COLO829 (cell line): ENCODE measurements at regions not wholly inside any gene's neighbourhood (a gene's known extent, or its start where the extent isn't known, plus 50 kb on each side); places are given as distances from the start of the nearest gene placed in this dataset.
"Not testable (repeated sequence)": the region's sequence is repeated elsewhere in the genome, so short reads cannot be mapped to it uniquely, and the experiment has no call there.

Source experiments
- DNase-seq: peaks from one replicate; pipeline ENCODE4 v3.0.0; 2012; ENCODE audit warnings: low spot score

GRCh38 chr13:44780591-44781280 lies 204.6 kb upstream of the TSC22D1 start:
- no peak for DNase-seq

DNA sequence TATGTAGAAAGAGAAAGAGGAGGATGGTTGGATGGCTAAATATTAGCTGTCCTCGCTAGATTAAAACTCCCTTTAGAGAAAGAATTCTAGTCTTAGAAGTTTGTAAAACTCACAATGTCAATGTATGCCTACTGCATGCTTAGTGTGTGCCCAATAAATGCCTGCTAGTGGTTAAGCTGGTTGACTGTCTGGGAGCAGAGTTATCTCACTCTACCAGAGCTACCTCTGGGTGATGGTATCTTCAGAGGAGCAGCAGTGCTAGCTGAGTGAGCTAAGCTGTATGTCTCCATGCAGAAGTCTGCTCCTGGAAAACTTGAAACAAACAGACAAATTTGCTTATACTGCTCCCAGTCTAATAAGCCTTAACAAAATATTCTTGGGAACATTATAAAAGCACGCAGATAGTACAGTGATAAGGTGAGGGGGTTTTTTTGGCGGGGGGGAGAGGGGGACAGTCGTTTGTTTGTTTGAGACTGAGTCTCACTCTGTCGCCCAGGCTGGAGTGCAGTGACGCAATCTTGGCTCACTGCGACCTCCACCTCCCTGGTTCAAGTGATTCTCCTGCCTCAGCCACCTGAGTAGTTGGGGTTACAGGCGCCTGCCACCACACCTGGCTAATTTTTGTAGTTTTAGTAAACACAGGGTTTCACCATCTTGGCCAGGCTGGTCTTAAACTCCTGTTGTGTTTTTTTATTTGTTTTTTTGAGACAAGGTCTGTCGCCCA lies 202.8 kb upstream of the TSC22D1 start:
- DNase-seq: no peak

DNA sequence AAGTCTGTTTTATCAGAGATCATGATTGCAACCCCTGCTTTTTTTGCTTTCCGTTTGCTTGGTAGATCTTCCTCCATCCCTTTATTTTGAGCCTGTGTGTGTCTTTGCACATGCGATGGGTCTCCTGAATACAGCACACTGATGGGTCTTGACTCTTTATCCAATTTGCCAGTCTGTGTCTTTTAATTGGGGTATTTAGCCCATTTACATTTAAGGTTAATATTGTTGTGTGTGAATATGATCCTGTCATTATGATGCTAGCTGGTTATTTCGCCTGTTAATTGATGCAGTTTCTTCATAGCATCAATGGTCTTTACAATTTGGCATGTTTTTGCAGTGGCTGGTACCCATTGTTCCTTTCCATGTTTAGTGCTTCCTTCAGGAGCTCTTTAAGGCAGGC lies 199.2 kb upstream of the TSC22D1 start:
- DNase-seq: not testable (repeated sequence)

DNA sequence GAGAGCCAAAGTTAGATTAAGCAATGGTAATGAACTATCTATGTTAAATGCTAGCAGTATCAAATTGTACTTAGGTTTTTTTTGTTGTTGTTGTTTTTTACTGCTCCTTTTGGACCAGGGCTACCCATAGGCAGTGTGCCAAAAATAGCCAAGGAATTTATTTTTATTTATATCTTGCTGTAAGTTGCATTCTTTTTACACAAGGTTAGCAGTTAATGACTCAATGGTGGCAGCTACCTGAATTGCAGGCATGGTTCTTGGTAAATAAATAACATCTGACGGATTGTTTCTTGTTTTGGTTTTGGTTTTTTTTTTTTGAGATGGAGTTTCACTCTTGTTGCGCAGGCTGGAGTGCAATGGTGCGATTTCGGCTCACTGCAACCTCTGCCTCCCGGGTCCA lies 194.8 kb upstream of the TSC22D1 start:
- no peak for DNase-seq

DNA sequence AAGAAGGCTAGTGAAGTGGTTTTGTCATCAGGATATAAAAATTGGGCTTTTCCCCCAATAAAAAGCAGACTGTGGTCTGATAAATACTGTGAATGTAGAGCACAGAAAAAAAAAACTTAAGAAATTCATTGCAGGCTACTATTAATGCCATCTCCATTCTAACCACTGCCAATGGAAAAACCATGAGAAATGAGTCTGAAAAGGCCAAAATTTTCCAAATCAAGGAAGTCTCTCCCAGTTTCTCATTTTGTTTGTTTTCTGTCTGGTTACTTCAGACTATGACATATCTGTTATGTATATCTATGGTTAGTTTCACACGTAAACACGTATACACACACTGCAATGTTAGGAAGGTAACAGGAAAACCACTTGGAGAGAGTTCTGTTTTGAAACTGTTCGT lies 193.6 kb upstream of the TSC22D1 start:
- DNase-seq: no peak

- no peak for DNase-seq
Observed at GRCh38 chr13:44768775-44769581, 192.8 kb upstream of the TSC22D1 start.

DNA sequence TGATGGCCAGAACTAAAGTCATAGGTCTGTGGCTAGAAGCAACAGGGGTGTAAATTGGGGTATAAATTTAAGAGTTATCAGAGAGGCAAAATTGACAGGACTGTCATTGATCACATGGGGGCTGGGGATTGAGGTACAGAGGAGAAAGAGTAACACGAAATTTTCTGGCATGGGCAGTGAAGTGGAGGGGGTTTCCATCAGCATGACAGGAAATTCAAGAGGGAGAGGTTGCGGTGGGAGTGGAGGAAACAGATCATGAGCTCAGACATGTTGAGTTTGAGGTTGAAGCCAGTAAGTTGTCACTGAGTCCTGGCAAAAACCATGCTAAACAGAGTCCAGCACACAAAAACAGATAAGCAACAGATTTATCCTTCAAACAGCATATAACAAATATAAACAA lies 192.1 kb upstream of the TSC22D1 start:
- no peak for DNase-seq

DNA sequence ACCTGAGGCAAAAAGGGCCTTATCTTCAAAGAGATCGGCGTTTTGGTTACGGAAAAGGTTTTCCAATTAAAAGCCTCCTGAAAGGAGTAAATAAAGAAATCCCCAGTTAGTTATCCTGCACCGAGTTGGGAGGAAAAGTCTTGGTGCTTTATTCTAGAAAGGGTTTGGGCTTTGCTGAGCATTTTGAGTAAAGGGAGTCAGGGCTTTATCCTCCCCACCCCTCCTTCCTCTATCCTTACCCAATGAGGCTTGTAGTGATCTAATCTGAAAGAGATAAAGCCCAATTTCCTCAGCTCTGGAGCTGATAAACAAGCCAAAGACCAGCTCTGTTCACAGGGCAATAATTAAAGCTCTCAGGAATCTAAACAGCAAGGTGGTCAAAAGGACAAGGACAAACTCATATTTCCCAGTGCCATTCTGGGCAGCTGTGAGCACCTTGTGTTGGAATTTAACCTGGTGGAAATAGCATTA lies 188.9 kb upstream of the TSC22D1 start:
- DNase-seq: no peak

DNA sequence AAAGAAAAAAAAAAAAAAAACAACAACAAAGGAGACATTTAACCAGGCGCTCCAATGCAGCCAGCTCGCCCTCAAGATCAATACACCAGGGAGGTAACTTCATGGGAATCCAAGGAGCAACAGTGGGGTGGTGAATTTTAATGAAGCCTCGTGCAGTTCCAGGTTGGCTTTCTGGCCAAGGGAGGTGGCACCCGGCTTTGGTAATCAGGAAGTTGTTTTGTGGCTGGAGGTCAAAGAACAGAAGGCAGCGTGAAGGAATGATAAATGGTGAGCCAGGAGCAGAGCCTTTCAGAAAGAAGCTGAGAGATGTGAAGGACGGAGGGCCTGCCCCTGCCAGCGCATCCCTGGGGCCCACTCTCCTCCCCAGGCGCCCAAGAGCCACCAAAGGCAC lies 188.2 kb upstream of the TSC22D1 start:
- DNase-seq: peak; percentile 60

DNA sequence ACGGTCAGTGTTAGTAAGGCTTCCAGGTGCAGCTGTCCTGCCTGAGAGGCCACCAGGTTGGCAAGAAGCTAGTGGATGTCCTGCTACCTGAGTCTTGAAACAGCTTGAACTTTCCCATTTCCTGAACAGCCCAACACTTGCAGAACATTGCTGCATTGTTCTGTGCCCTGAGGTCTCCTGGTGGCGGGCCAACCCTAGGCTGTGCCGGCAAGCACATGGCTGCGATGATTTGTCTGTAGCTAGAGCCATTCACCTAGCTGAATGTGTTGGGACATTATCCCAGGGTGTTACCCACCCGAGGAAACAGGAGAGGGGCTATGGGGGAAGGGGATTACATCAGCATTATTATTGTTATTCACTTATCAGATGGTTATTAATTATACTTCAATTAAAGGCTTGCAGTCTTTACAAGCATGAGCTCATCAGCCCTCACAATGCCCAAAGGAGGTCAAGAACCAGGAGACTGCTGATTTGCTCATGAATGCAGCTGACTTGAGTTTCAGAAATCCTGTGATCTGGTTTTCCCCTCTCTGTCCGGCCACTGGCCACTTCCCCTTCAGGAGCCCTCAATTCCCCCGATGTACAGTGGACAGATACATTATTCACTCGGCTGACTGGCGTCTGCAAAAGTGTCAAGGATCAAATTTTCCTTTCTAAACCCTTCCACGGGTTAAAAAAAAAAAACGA lies 187.6 kb upstream of the TSC22D1 start:
- DNase-seq: peak; percentile 53

DNA sequence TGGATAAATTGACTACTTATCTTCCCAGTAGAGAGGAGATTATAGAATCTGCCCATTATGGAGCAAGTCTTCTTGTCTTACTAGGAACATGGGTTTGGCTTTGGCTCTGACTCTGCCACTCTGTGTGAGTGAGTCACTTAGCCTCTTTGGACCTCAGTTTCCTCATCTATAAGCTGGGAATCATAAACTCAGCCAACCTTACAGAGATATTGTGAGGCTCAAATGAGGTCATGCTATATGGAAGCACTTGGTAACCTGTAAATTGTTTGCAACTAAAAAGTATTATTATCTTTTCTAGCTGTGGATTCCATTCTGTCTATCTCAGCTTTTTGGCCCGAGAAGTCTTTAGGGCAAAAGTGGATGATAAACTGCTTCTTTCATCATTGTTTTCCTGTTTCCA lies 186.8 kb upstream of the TSC22D1 start:
- no peak for DNase-seq

DNA sequence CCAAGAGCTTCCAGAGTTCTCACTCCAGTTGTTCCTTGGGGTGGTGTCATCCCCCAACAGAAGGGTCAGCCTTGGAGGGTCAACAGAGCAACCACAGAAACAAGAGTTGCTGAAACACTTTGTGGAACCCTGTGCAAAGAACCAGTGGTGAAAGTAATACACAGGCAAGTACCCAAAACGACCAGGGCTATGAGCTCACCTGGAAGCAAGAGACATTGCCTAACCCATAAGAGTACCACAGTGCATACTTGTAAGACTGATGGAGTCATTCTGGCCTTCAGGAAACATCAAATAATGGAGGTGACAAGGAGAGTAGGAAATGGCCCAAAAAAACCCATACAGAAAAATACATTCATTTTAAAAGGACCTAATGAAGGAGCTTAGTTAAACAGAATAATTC lies 184.3 kb upstream of the TSC22D1 start:
- no peak for DNase-seq

- no peak for DNase-seq
Observed at GRCh38 chr13:44759384-44760360, 183.5 kb upstream of the TSC22D1 start.

DNA sequence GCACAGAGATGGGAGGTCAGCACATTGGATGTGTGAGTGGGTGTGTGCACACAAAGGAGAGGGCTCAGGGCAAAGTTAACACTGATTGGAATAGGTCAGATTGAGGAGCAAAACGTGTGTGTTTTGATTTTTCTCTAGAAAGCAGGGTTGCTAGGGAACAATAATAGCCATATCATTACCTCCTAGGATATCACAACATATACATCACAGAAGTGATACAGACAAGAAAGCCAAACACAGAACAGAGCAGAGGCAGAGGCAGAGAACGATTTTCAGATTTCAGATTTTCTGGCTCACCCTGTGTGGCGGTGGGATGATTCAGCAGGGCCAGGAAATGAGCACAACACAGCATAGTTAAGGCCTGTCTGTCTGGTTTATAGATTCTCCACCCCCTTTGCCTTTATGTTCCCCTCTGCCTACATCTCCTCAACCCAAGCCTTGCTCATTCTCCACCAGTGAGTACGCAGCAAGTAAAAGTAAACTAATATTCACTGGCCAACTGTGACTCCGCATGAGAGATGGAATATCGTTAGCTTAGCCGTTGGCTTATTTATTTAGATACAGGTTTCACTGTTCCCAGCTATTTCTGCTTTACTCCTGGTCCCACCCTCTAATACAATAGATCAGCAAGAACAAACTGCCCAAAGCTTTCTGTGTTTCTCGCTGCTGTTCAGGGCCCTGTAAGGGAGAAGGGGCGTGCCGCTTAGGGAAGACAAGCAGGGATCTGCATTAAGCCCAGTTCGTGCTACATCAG lies 182.7 kb upstream of the TSC22D1 start:
- DNase-seq: peak; percentile 25

GRCh38 chr13:44757671-44758070 lies 181.5 kb upstream of the TSC22D1 start:
- DNase-seq: no peak

DNA sequence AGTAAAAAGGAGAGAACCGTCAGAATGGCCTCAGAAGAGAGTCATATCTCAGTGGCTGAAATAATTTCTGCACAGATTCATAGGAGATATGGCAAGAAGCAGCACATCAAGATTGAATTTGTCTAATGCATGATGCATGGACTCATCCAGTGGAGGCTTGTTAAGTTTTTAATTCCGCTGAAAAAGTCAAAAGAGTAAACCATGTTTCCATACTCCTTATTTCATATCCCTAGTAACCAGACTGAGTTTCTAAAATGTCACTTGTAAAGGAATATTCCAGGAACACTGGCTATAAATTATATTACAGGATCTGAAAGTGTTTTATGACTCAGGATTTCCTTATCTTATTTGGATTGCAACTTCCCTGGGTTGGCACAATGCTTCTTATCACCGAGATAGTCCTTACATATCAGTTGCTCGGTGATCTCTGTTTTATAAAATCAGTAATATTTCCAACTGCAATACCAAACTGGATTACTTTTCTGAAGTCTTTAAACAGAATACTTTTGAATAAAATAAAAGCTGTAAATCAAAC lies 180.2 kb upstream of the TSC22D1 start:
- peak; percentile 21 for DNase-seq

GRCh38 chr13:44755872-44756271 lies 179.7 kb upstream of the TSC22D1 start:
- DNase-seq: peak; percentile 75

DNA sequence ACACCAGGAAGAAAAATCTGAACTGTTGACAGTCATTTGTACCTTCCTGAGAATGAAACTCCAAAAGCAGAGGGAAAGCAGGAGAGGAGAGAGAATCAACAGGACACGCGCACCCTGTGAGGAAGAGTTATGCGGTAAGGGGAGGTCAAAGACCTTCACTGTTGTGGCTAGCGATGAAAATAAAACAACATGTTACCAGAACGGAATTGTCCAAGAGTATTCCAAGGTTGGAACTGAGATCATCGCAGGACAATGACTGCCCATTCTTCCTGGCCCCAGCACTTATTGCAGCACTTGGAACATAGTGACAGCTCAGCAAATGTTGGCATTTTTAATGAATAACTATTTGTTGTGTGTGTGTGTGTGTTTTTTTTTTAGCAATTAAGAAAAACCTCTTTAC lies 176.0 kb upstream of the TSC22D1 start:
- DNase-seq: no peak

- no peak for DNase-seq
Observed at GRCh38 chr13:44750630-44751029, 174.5 kb upstream of the TSC22D1 start.

DNA sequence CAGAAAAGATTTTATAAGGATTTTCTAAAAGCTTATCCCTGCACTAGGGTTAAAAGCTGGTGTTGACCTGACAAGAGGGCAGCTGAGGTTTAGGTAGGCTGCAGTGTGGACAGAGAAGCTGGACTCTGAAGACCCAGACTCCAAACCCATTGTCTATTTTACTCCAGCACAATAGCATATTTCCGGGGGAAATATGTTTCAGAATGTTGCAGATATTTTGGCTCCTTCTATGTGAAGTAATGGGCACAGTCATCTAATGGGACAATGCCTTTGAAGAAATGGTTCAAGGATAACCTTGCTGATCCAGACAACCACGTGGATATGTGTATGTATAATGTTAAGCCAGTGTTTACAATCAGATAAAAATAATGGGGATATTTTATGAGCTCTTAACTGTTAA lies 173.8 kb upstream of the TSC22D1 start:
- DNase-seq: no peak
